IMR-90 (cell line): ENCODE measurements at regions not wholly inside any gene's neighbourhood (a gene's known extent, or its start where the extent isn't known, plus 50 kb on each side); places are given as distances from the start of the nearest gene placed in this dataset.

Experiments
- ATAC-seq: fragments of 200-7000 bp; cut with Tn5 transposase; 2 replicates; pipeline ENCODE4 v1.9.1; 2020; ENCODE audit warnings: low read depth, mild to moderate bottlenecking, moderate library complexity
- BruUV-seq: library from RNA; stranded (reverse); fragments of 400-500 nt; replicated peaks from 2 replicates; lab custom pipeline; 2021; lab: Mats Ljungman, UMichigan
- CTCF ChIA-PET: fragments of 300-600 bp; formaldehyde crosslinking; extraction: SDS; loops from one replicate; lab custom pipeline; 2021; ENCODE audit warnings: antibody characterized with exemption; lab: Yijun Ruan, JAX
- POLR2A ChIA-PET: fragments of 300-600 bp; sonication (Branson Sonifier 250); formaldehyde crosslinking; loops from one replicate; lab custom pipeline; 2022; ENCODE audit warnings: antibody characterized with exemption; ENCODE audit not compliant: unreplicated experiment; lab: Charles Lee
- DNase-seq: peaks from one replicate; pipeline ENCODE4 v3.0.0; 2013
- H2AFZ ChIP-seq: replicated peaks from 2 replicates; pipeline ENCODE3; 2013; ENCODE audit warnings: low read length, mild to moderate bottlenecking; ENCODE audit not compliant: poor library complexity
- H2AK5ac ChIP-seq: 2 replicates; pipeline ENCODE4 v1.6.1; 2013; ENCODE audit warnings: low read depth, low read length, inconsistent platforms
- H2AK9ac ChIP-seq: replicated peaks from 2 replicates; pipeline ENCODE3; 2013; ENCODE audit warnings: mild to moderate bottlenecking, low read depth, low read length, moderate library complexity; ENCODE audit not compliant: poor library complexity
- H2BK120ac ChIP-seq: 2 replicates; pipeline ENCODE4 v1.6.1; 2013; ENCODE audit warnings: low read depth, low read length, inconsistent platforms
- H2BK15ac ChIP-seq: 3 replicates; pipeline ENCODE4 v1.6.1; 2013; ENCODE audit warnings: low read depth, low read length, inconsistent platforms
- H2BK20ac ChIP-seq: 2 replicates; pipeline ENCODE4 v1.6.1; 2013; ENCODE audit warnings: low read depth, mild to moderate bottlenecking, inconsistent platforms, low read length, moderate library complexity
- H2BK5ac ChIP-seq: 2 replicates; pipeline ENCODE4 v1.6.1; 2013; ENCODE audit warnings: mild to moderate bottlenecking, low read depth, low read length, inconsistent platforms; ENCODE audit not compliant: poor library complexity, severe bottlenecking
- H3K14ac ChIP-seq: replicated peaks from 2 replicates; pipeline ENCODE4 v1.6.1; 2013; ENCODE audit warnings: low read depth, low read length, inconsistent platforms
- H3K18ac ChIP-seq: 2 replicates; pipeline ENCODE4 v1.6.1; 2013; ENCODE audit warnings: low read depth, low read length, control low read depth
- H3K23ac ChIP-seq: 2 replicates; pipeline ENCODE4 v1.6.1; 2013; ENCODE audit warnings: low read depth, low read length, inconsistent platforms
- H3K27ac ChIP-seq: 2 replicates; pipeline ENCODE4 v1.5.1; 2013; ENCODE audit warnings: mild to moderate bottlenecking, control low read depth, low read length; ENCODE audit not compliant: insufficient read depth
- H3K27me3 ChIP-seq: 2 replicates; pipeline ENCODE4 v1.6.1; 2013; ENCODE audit warnings: low read length; ENCODE audit not compliant: control insufficient read depth, insufficient read depth
- H3K36me3 ChIP-seq: 2 replicates; pipeline ENCODE4 v1.6.1; 2013; ENCODE audit warnings: low read length, mixed read lengths; ENCODE audit not compliant: control insufficient read depth, insufficient read depth
- H3K4ac ChIP-seq: 2 replicates; pipeline ENCODE4 v1.6.1; 2013; ENCODE audit warnings: low read depth, low read length, inconsistent platforms
- H3K4me1 ChIP-seq: 2 replicates; pipeline ENCODE4 v1.6.1; 2013; ENCODE audit warnings: low read length, mixed read lengths; ENCODE audit not compliant: control insufficient read depth, insufficient read depth
- H3K4me2 ChIP-seq: 2 replicates; pipeline ENCODE4 v1.6.1; 2013; ENCODE audit warnings: low read depth, mild to moderate bottlenecking, control low read depth, low read length, moderate library complexity
- H3K4me3 ChIP-seq: 2 replicates; pipeline ENCODE4 v1.5.1; 2013; ENCODE audit warnings: low read depth, mild to moderate bottlenecking, control low read depth, low read length, moderate library complexity; ENCODE audit not compliant: insufficient read depth
- H3K56ac ChIP-seq: 2 replicates; pipeline ENCODE4 v1.6.1; 2013; ENCODE audit warnings: low read length, inconsistent platforms; ENCODE audit not compliant: insufficient read depth; ENCODE audit errors: extremely low read depth
- H3K79me1 ChIP-seq, 2 experiments: 2 replicates each; pipeline ENCODE4 v1.6.1; 2013; ENCODE audit warnings: low read length in 2 of 2, inconsistent platforms in 1 of 2, low read depth in 1 of 2
- H3K9ac ChIP-seq: 2 replicates; pipeline ENCODE4 v1.6.1; 2013; ENCODE audit warnings: low read depth, low read length, control low read depth
- H3K9me1 ChIP-seq: 2 replicates; pipeline ENCODE4 v1.6.1; 2013; ENCODE audit warnings: low read length, inconsistent platforms; ENCODE audit not compliant: insufficient read depth
- H3K9me3 ChIP-seq: 2 replicates; pipeline ENCODE4 v1.6.1; 2013; ENCODE audit warnings: low read length; ENCODE audit not compliant: control insufficient read depth, insufficient read depth
- H4K20me1 ChIP-seq: 2 replicates; pipeline ENCODE4 v1.6.1; 2013; ENCODE audit warnings: low read length, inconsistent platforms; ENCODE audit not compliant: insufficient read depth
- H4K5ac ChIP-seq: 2 replicates; pipeline ENCODE4 v1.6.1; 2013; ENCODE audit warnings: mild to moderate bottlenecking, low read depth, low read length, control low read depth
- H4K8ac ChIP-seq, 2 experiments: 2 replicates each; pipeline ENCODE4 v1.6.1; 2013; ENCODE audit warnings: low read depth in 2 of 2, low read length in 2 of 2, control low read depth in 1 of 2, inconsistent platforms in 1 of 2
- H4K91ac ChIP-seq: 2 replicates; pipeline ENCODE4 v1.6.1; 2013; ENCODE audit warnings: low read depth, low read length, inconsistent platforms; ENCODE audit not compliant: insufficient read depth
- CEBPB ChIP-seq: IDR thresholded peaks from 2 replicates; pipeline ENCODE4 v1.6.1; 2012; ENCODE audit warnings: low read depth, low read length, improper control_type of control experiment
- FOS ChIP-seq: fragments of 150-350 bp; IDR thresholded peaks from 2 replicates; pipeline ENCODE4 v1.6.1; 2016; ENCODE audit warnings: low read depth, low read length
- NFE2L2 ChIP-seq: fragments of 150-350 bp; IDR thresholded peaks from 2 replicates; pipeline ENCODE4 v1.6.1; 2016; ENCODE audit warnings: low read depth, mild to moderate bottlenecking, low read length
- RCOR1 ChIP-seq: IDR thresholded peaks from 2 replicates; pipeline ENCODE4 v1.6.1; 2012; ENCODE audit warnings: mild to moderate bottlenecking, low read length, improper control_type of control experiment; ENCODE audit not compliant: insufficient replicate concordance
- SMC3 ChIP-seq: fragments of 150-350 bp; IDR thresholded peaks from 2 replicates; pipeline ENCODE4 v1.6.1; 2016; ENCODE audit warnings: low read depth, mild to moderate bottlenecking, antibody characterized with exemption, low read length, moderate library complexity
- WGBS, 2 experiments: methylation state at CpG; one replicate each; pipeline versions ENCODE4 v1.1.5 to v1.1.7; 2013; ENCODE audit warnings: missing lambda C conversion rate in 2 of 2; ENCODE audit not compliant: insufficient read length in 1 of 2; ENCODE audit errors: extremely low coverage in 2 of 2; 5-methylcytosine and 5-hydroxymethylcytosine counted together
- dilution Hi-C: fragments of 300-500 bp; cut with HindIII; formaldehyde crosslinking; loops from one replicate; pipeline ENCODE4 v1.14.3; 2018; ENCODE audit warnings: low sequenced_read_pairs; ENCODE audit not compliant: unreplicated experiment
- in situ Hi-C: fragments of 300-500 bp; cut with MboI; formaldehyde crosslinking; loops from 3 replicates; pipeline ENCODE4 v1.14.3; 2019; ENCODE audit warnings: low sequenced_read_pairs, inconsistent platforms, mixed read lengths
- intact Hi-C: fragments of 100-400 bp; cut with micrococcal nuclease; formaldehyde crosslinking; loops from 2 replicates; pipeline ENCODE4 v1.10.0; 2022
- TF ChIP-seq, protein P1 (sequence below): conservative IDR thresholded peaks from 2 replicates; pipeline ENCODE4 v1.5.1; 2012; ENCODE audit warnings: mild to moderate bottlenecking, low read depth, low read length, improper control_type of control experiment

DNA sequence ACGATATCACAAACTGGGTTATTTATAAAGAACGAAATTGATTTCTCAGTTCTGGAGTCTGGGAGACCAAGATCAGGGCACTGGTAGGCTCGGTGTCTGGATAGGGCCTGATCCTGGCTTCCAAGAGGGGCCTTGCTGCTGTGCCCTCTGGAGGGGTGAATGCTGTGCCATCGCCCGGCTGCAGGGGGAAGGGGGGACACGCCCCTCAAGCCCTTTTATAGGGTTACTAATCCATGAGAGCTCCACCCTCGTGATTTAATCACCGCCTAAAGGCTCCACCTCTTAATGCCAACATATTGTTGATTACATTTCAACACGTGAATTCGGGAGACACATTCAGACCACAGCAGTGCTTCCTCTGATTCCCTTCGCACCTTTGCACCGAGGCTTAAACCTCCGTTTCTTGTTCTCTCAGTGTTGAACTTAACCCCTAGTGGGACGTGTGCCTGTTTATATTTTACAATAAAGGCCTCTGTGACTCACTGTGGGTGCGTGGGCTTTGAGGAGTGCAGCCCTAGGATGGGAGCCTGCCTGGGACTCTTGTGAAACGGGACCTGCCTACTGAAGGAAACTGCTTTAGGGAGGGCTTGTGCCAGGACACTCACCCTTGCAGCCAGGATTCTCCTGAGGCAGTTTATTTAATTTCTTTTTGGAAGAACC lies 52.4 kb upstream of the SPATA13 start:
- DNase-seq = peak; percentile 74
- BruUV-seq = no TSS peak

More for the DNA sequence above, 52.4 kb upstream of the SPATA13 start:
- Histone ChIP-seq H3K14ac (no peak overlapping the region), H3K4me1 (peaks cover 2% of the 10 kb centered on the region; the same call in 1 of the 2 replicates), H3K9me3 (no peaks in the 10 kb centered on the region), H3K9me1 (no peaks in the 10 kb centered on the region), H3K4me3 (no peak overlapping the region), H2BK120ac (no peak overlapping the region), H4K20me1 (no peaks in the 10 kb centered on the region), H2BK20ac (no peak overlapping the region), H4K8ac (0 out of 4 replicates have a peak overlapping the region, but pooled peaks of 1 of the 2 experiments have one; percentile 19), H2AFZ (peak overlapping the region; percentile 9), H2AK5ac (no peak overlapping the region), H3K36me3 (no peaks in the 10 kb centered on the region), H3K27me3 (peaks cover 1% of the 10 kb centered on the region; the same call in 1 of the 2 replicates), H4K91ac (no peak overlapping the region), H2BK5ac (no peak overlapping the region), H3K79me1 (no peaks in the 10 kb centered on the region), H4K5ac (no peak overlapping the region), H2AK9ac (no peak overlapping the region), H3K56ac (no peak overlapping the region), H3K18ac (no peak overlapping the region), H3K4ac (no peak overlapping the region), H3K4me2 (no peak overlapping the region), H3K27ac (no peak overlapping the region), H3K9ac (no peak overlapping the region), H2BK15ac (no peak overlapping the region), H3K23ac (no peak overlapping the region)
- intact Hi-C loops (no loop called here), in situ Hi-C loops (no loop called here), dilution Hi-C loops (no loop called here)
- POLR2A ChIA-PET = no interaction called here
- TF ChIP-seq RCOR1 = no peak
- TF ChIP-seq NFE2L2 = no peak
- peak; percentile 48; the same call in 1 of the 2 replicates for TF ChIP-seq FOS
- TF ChIP-seq, protein P1, sequence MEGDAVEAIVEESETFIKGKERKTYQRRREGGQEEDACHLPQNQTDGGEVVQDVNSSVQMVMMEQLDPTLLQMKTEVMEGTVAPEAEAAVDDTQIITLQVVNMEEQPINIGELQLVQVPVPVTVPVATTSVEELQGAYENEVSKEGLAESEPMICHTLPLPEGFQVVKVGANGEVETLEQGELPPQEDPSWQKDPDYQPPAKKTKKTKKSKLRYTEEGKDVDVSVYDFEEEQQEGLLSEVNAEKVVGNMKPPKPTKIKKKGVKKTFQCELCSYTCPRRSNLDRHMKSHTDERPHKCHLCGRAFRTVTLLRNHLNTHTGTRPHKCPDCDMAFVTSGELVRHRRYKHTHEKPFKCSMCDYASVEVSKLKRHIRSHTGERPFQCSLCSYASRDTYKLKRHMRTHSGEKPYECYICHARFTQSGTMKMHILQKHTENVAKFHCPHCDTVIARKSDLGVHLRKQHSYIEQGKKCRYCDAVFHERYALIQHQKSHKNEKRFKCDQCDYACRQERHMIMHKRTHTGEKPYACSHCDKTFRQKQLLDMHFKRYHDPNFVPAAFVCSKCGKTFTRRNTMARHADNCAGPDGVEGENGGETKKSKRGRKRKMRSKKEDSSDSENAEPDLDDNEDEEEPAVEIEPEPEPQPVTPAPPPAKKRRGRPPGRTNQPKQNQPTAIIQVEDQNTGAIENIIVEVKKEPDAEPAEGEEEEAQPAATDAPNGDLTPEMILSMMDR = no peak
- TF ChIP-seq SMC3 = no peak
- TF ChIP-seq CEBPB = peak; percentile 68
- ATAC-seq = peak; percentile 70
- CTCF ChIA-PET = no interaction called here
- WGBS, 2 experiments = 87% methylated on average over 3 of the region's 16 CpGs; no CpG with 5 or more reads in 1 of the 2 experiments
